ENCODE measurements at regions not wholly inside any gene's neighbourhood (a gene's known extent, or its start where the extent isn't known, plus 50 kb on each side); places are given as distances from the start of the nearest gene placed in this dataset.

DNA sequence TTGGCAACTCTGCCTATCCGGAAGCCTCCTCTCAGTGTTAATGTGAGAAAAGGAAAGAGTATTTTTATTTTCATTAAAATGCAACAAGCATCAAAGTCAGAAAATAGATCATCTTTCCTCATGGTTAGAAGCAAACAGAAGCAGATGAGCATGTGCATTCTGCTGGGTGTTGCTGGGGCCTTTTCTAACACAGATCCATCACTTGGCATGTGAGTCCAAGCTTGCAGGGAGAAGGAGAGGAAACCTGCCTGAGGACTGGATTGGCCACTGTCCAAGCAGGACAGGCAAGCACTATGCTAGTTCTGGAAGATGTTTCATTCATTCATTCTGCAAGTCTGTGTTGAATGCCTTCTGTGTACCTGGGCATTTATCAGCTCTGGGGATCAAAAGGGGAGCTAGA is 348.7 kb upstream of the PCSK5 start:
- Mint-ChIP-seq H3K4me1 (ENCODE audit: insufficient read depth, unreplicated experiment) (no peaks in the 10 kb centered on the region), H3K9me3 (ENCODE audit: unreplicated experiment) (peaks cover 29% of the 10 kb centered on the region), H3K36me3 (ENCODE audit: insufficient read depth, unreplicated experiment) (no peaks in the 10 kb centered on the region), H3K27me3 (ENCODE audit: insufficient read depth, unreplicated experiment) (no peaks in the 10 kb centered on the region), H3K27ac (ENCODE audit: low read depth, unreplicated experiment) (no peak overlapping the region), H3K4me3 (ENCODE audit: unreplicated experiment) (no peak overlapping the region)
- TF ChIP-seq, protein P1, sequence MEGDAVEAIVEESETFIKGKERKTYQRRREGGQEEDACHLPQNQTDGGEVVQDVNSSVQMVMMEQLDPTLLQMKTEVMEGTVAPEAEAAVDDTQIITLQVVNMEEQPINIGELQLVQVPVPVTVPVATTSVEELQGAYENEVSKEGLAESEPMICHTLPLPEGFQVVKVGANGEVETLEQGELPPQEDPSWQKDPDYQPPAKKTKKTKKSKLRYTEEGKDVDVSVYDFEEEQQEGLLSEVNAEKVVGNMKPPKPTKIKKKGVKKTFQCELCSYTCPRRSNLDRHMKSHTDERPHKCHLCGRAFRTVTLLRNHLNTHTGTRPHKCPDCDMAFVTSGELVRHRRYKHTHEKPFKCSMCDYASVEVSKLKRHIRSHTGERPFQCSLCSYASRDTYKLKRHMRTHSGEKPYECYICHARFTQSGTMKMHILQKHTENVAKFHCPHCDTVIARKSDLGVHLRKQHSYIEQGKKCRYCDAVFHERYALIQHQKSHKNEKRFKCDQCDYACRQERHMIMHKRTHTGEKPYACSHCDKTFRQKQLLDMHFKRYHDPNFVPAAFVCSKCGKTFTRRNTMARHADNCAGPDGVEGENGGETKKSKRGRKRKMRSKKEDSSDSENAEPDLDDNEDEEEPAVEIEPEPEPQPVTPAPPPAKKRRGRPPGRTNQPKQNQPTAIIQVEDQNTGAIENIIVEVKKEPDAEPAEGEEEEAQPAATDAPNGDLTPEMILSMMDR (IDR thresholded peaks at IDR 0.05; ENCODE audit: unreplicated experiment): no peak
- intact Hi-C loops (cut with micrococcal nuclease): no loop called here
- no TSS peak for BruUV-seq (replicated peaks)
- no peak for DNase-seq (ENCODE audit: unreplicated experiment)
- CTCF ChIA-PET: interaction anchor here (1.0 kb wide), 1 partner anchor 68 kb away, joined by 3 read pairs; no protein-coding TSS in a partner anchor
- POLR2A ChIA-PET: no interaction called here

DNA sequence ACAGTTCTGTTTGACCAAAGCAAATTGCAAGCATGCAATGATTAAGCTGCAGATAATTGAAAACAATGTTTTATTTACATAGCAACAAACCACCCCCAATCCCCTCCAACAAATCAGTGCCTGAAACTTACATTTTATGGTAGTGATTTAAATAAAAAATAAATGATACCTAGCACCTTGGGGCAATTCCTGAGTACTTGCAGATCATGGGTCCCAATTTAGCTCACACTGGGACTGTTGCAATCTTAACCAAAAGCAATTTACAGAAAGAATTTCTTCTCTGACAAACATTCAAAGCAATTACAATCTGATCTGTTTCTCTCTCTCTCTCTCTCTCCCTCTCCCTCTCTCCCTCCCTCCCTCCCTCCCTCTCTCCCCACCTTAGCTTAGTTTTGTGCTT is 345.7 kb upstream of the PCSK5 start:
- TF ChIP-seq, protein P1 (IDR thresholded peaks at IDR 0.05; ENCODE audit: unreplicated experiment): no peak
- no peak overlapping the region for H3K4me3 Mint-ChIP-seq (ENCODE audit: unreplicated experiment)
- peaks cover 39% of the 10 kb centered on the region for H3K9me3 Mint-ChIP-seq (ENCODE audit: unreplicated experiment)
- H3K36me3 Mint-ChIP-seq (ENCODE audit: insufficient read depth, unreplicated experiment): no peaks in the 10 kb centered on the region
- no peak overlapping the region for H3K27ac Mint-ChIP-seq (ENCODE audit: low read depth, unreplicated experiment)
- POLR2A ChIA-PET: no interaction called here
- DNase-seq (ENCODE audit: unreplicated experiment): no peak
- H3K4me1 Mint-ChIP-seq (ENCODE audit: insufficient read depth, unreplicated experiment): no peaks in the 10 kb centered on the region
- no TSS peak for BruUV-seq (replicated peaks)
- no peaks in the 10 kb centered on the region for H3K27me3 Mint-ChIP-seq (ENCODE audit: insufficient read depth, unreplicated experiment)
- intact Hi-C loops (cut with micrococcal nuclease): no loop called here
- CTCF ChIA-PET: interaction anchor here (0.6 kb wide), 2 partner anchors 43 to 45 kb away, joined by 3 to 4 read pairs; no protein-coding TSS in a partner anchor

DNA sequence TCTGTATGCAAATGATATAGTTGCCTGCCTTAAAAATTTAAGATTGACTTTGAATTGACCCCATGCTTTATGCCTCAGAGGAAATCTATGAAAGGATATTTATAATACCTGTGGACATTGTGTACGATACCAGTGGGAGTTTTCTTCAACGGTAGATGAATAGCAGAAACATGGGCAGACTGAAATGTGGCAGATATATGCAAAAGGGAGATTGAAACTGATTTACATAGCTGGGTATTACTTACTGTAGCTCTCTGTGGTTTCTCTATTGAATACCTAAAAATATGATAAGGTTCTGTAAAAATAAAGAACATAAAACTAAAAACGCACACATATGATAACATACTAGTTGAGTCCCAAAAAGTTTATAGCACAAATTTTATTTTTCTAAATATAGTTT is 345.2 kb upstream of the PCSK5 start:
- no peaks in the 10 kb centered on the region for H3K27me3 Mint-ChIP-seq (ENCODE audit: insufficient read depth, unreplicated experiment)
- BruUV-seq (replicated peaks): no TSS peak

DNA sequence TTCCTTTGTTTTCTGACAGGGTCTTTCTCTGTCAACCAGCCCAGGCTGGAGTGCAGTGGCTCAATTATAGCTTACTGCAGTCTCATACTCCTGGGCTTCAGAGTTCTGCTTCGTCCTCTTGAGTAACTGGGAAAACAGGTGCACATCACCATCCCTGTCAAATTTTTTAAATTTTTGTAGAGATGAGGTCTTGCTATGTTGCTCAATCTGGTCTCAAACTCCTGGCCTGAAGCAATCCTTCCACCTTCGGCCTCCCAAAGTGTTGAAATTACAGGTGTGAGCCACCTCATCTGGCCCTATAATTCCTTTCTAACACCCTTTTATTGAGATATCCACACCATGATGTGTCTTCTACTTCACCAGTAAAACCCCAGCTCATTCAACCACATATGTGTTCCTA is 341.6 kb upstream of the PCSK5 start:
- Mint-ChIP-seq H3K4me3 (ENCODE audit: unreplicated experiment) (no peak overlapping the region), H3K4me1 (ENCODE audit: insufficient read depth, unreplicated experiment) (no peaks in the 10 kb centered on the region), H3K9me3 (ENCODE audit: unreplicated experiment) (peaks cover 22% of the 10 kb centered on the region), H3K27ac (ENCODE audit: low read depth, unreplicated experiment) (no peak overlapping the region), H3K27me3 (ENCODE audit: insufficient read depth, unreplicated experiment) (no peaks in the 10 kb centered on the region), H3K36me3 (ENCODE audit: insufficient read depth, unreplicated experiment) (no peaks in the 10 kb centered on the region)
- no peak for DNase-seq (ENCODE audit: unreplicated experiment)
- ChIA-PET CTCF (interaction anchor here (0.6 to 1.1 kb wide), 2 partner anchors 26 to 759 kb away, joined by 3 to 4 read pairs; no protein-coding TSS in a partner anchor), POLR2A (no interaction called here)
- no TSS peak for BruUV-seq (replicated peaks)
- intact Hi-C loops (cut with micrococcal nuclease): no loop called here
- TF ChIP-seq, protein P1 (IDR thresholded peaks at IDR 0.05; ENCODE audit: unreplicated experiment): no peak

More for the DNA sequence above, 345.2 kb upstream of the PCSK5 start:
- Mint-ChIP-seq H3K36me3 (ENCODE audit: insufficient read depth, unreplicated experiment) (no peaks in the 10 kb centered on the region), H3K27ac (ENCODE audit: low read depth, unreplicated experiment) (no peak overlapping the region), H3K4me3 (ENCODE audit: unreplicated experiment) (no peak overlapping the region), H3K9me3 (ENCODE audit: unreplicated experiment) (peaks cover 39% of the 10 kb centered on the region), H3K4me1 (ENCODE audit: insufficient read depth, unreplicated experiment) (no peaks in the 10 kb centered on the region)
- intact Hi-C loops (cut with micrococcal nuclease): no loop called here
- ChIA-PET CTCF (interaction anchor here (0.6 kb wide), 2 partner anchors 43 to 45 kb away, joined by 3 to 4 read pairs; no protein-coding TSS in a partner anchor), POLR2A (no interaction called here)
- TF ChIP-seq, protein P1 (IDR thresholded peaks at IDR 0.05; ENCODE audit: unreplicated experiment): no peak
- no peak for DNase-seq (ENCODE audit: unreplicated experiment)

All from MCF 10A (cell line).